IMR-90 (cell line): ENCODE measurements at regions not wholly inside any gene's neighbourhood (a gene's known extent, or its start where the extent isn't known, plus 50 kb on each side); places are given as distances from the start of the nearest gene placed in this dataset.

ENCODE experiments used
- ATAC-seq: fragments of 200-7000 bp; cut with Tn5 transposase; 2 replicates; pipeline ENCODE4 v1.9.1; 2020; ENCODE audit warnings: low read depth, mild to moderate bottlenecking, moderate library complexity
- BruUV-seq: library from RNA; stranded (reverse); fragments of 400-500 nt; replicated peaks from 2 replicates; lab custom pipeline; 2021; lab: Mats Ljungman, UMichigan
- CTCF ChIA-PET: fragments of 300-600 bp; formaldehyde crosslinking; extraction: SDS; loops from one replicate; lab custom pipeline; 2021; ENCODE audit warnings: antibody characterized with exemption; lab: Yijun Ruan, JAX
- POLR2A ChIA-PET: fragments of 300-600 bp; sonication (Branson Sonifier 250); formaldehyde crosslinking; loops from one replicate; lab custom pipeline; 2022; ENCODE audit warnings: antibody characterized with exemption; ENCODE audit not compliant: unreplicated experiment; lab: Charles Lee
- DNase-seq: peaks from one replicate; pipeline ENCODE4 v3.0.0; 2013
- H2AFZ ChIP-seq: replicated peaks from 2 replicates; pipeline ENCODE3; 2013; ENCODE audit warnings: low read length, mild to moderate bottlenecking; ENCODE audit not compliant: poor library complexity
- H2AK5ac ChIP-seq: 2 replicates; pipeline ENCODE4 v1.6.1; 2013; ENCODE audit warnings: low read depth, low read length, inconsistent platforms
- H2AK9ac ChIP-seq: replicated peaks from 2 replicates; pipeline ENCODE3; 2013; ENCODE audit warnings: mild to moderate bottlenecking, low read depth, low read length, moderate library complexity; ENCODE audit not compliant: poor library complexity
- H2BK120ac ChIP-seq: 2 replicates; pipeline ENCODE4 v1.6.1; 2013; ENCODE audit warnings: low read depth, low read length, inconsistent platforms
- H2BK15ac ChIP-seq: 3 replicates; pipeline ENCODE4 v1.6.1; 2013; ENCODE audit warnings: low read depth, low read length, inconsistent platforms
- H2BK20ac ChIP-seq: 2 replicates; pipeline ENCODE4 v1.6.1; 2013; ENCODE audit warnings: low read depth, mild to moderate bottlenecking, inconsistent platforms, low read length, moderate library complexity
- H2BK5ac ChIP-seq: 2 replicates; pipeline ENCODE4 v1.6.1; 2013; ENCODE audit warnings: mild to moderate bottlenecking, low read depth, low read length, inconsistent platforms; ENCODE audit not compliant: poor library complexity, severe bottlenecking
- H3K14ac ChIP-seq: replicated peaks from 2 replicates; pipeline ENCODE4 v1.6.1; 2013; ENCODE audit warnings: low read depth, low read length, inconsistent platforms
- H3K18ac ChIP-seq: 2 replicates; pipeline ENCODE4 v1.6.1; 2013; ENCODE audit warnings: low read depth, low read length, control low read depth
- H3K23ac ChIP-seq: 2 replicates; pipeline ENCODE4 v1.6.1; 2013; ENCODE audit warnings: low read depth, low read length, inconsistent platforms
- H3K27ac ChIP-seq: 2 replicates; pipeline ENCODE4 v1.5.1; 2013; ENCODE audit warnings: mild to moderate bottlenecking, control low read depth, low read length; ENCODE audit not compliant: insufficient read depth
- H3K27me3 ChIP-seq: 2 replicates; pipeline ENCODE4 v1.6.1; 2013; ENCODE audit warnings: low read length; ENCODE audit not compliant: control insufficient read depth, insufficient read depth
- H3K36me3 ChIP-seq: 2 replicates; pipeline ENCODE4 v1.6.1; 2013; ENCODE audit warnings: low read length, mixed read lengths; ENCODE audit not compliant: control insufficient read depth, insufficient read depth
- H3K4ac ChIP-seq: 2 replicates; pipeline ENCODE4 v1.6.1; 2013; ENCODE audit warnings: low read depth, low read length, inconsistent platforms
- H3K4me1 ChIP-seq: 2 replicates; pipeline ENCODE4 v1.6.1; 2013; ENCODE audit warnings: low read length, mixed read lengths; ENCODE audit not compliant: control insufficient read depth, insufficient read depth
- H3K4me2 ChIP-seq: 2 replicates; pipeline ENCODE4 v1.6.1; 2013; ENCODE audit warnings: low read depth, mild to moderate bottlenecking, control low read depth, low read length, moderate library complexity
- H3K4me3 ChIP-seq: 2 replicates; pipeline ENCODE4 v1.5.1; 2013; ENCODE audit warnings: low read depth, mild to moderate bottlenecking, control low read depth, low read length, moderate library complexity; ENCODE audit not compliant: insufficient read depth
- H3K56ac ChIP-seq: 2 replicates; pipeline ENCODE4 v1.6.1; 2013; ENCODE audit warnings: low read length, inconsistent platforms; ENCODE audit not compliant: insufficient read depth; ENCODE audit errors: extremely low read depth
- H3K79me1 ChIP-seq, 2 experiments: 2 replicates each; pipeline ENCODE4 v1.6.1; 2013; ENCODE audit warnings: low read length in 2 of 2, inconsistent platforms in 1 of 2, low read depth in 1 of 2
- H3K9ac ChIP-seq: 2 replicates; pipeline ENCODE4 v1.6.1; 2013; ENCODE audit warnings: low read depth, low read length, control low read depth
- H3K9me1 ChIP-seq: 2 replicates; pipeline ENCODE4 v1.6.1; 2013; ENCODE audit warnings: low read length, inconsistent platforms; ENCODE audit not compliant: insufficient read depth
- H3K9me3 ChIP-seq: 2 replicates; pipeline ENCODE4 v1.6.1; 2013; ENCODE audit warnings: low read length; ENCODE audit not compliant: control insufficient read depth, insufficient read depth
- H4K20me1 ChIP-seq: 2 replicates; pipeline ENCODE4 v1.6.1; 2013; ENCODE audit warnings: low read length, inconsistent platforms; ENCODE audit not compliant: insufficient read depth
- H4K5ac ChIP-seq: 2 replicates; pipeline ENCODE4 v1.6.1; 2013; ENCODE audit warnings: mild to moderate bottlenecking, low read depth, low read length, control low read depth
- H4K8ac ChIP-seq, 2 experiments: 2 replicates each; pipeline ENCODE4 v1.6.1; 2013; ENCODE audit warnings: low read depth in 2 of 2, low read length in 2 of 2, control low read depth in 1 of 2, inconsistent platforms in 1 of 2
- H4K91ac ChIP-seq: 2 replicates; pipeline ENCODE4 v1.6.1; 2013; ENCODE audit warnings: low read depth, low read length, inconsistent platforms; ENCODE audit not compliant: insufficient read depth
- BHLHE40 ChIP-seq: fragments of 150-350 bp; IDR thresholded peaks from 2 replicates; pipeline ENCODE4 v1.6.1; 2016; ENCODE audit warnings: mild to moderate bottlenecking, low read depth, low read length
- CEBPB ChIP-seq: IDR thresholded peaks from 2 replicates; pipeline ENCODE4 v1.6.1; 2012; ENCODE audit warnings: low read depth, low read length, improper control_type of control experiment
- CHD1 ChIP-seq: IDR thresholded peaks from 2 replicates; pipeline ENCODE4 v1.6.1; 2012; ENCODE audit warnings: low read depth, low read length, improper control_type of control experiment
- ELK1 ChIP-seq: fragments of 150-350 bp; IDR thresholded peaks from 2 replicates; pipeline ENCODE4 v1.6.1; 2016; ENCODE audit warnings: low read depth, mild to moderate bottlenecking, low read length, moderate library complexity, borderline replicate concordance
- MAFK ChIP-seq: IDR thresholded peaks from 2 replicates; pipeline ENCODE4 v1.6.1; 2012; ENCODE audit warnings: low read depth, low read length, improper control_type of control experiment
- MAZ ChIP-seq: IDR thresholded peaks from 2 replicates; pipeline ENCODE4 v1.6.1; 2012; ENCODE audit warnings: low read depth, mild to moderate bottlenecking, low read length, improper control_type of control experiment, moderate library complexity, borderline replicate concordance
- NFE2L2 ChIP-seq: fragments of 150-350 bp; IDR thresholded peaks from 2 replicates; pipeline ENCODE4 v1.6.1; 2016; ENCODE audit warnings: low read depth, mild to moderate bottlenecking, low read length
- POLR2A ChIP-seq: IDR thresholded peaks from 2 replicates; pipeline ENCODE4 v1.6.1; 2012; ENCODE audit warnings: mild to moderate bottlenecking, low read depth, low read length
- RAD21 ChIP-seq: IDR thresholded peaks from 2 replicates; pipeline ENCODE4 v1.6.1; 2012; ENCODE audit warnings: low read length, improper control_type of control experiment
- RCOR1 ChIP-seq: IDR thresholded peaks from 2 replicates; pipeline ENCODE4 v1.6.1; 2012; ENCODE audit warnings: mild to moderate bottlenecking, low read length, improper control_type of control experiment; ENCODE audit not compliant: insufficient replicate concordance
- RFX5 ChIP-seq: IDR thresholded peaks from 2 replicates; pipeline ENCODE4 v1.8.0; 2012; ENCODE audit warnings: low read depth, mild to moderate bottlenecking, low read length, moderate library complexity
- SMC3 ChIP-seq: fragments of 150-350 bp; IDR thresholded peaks from 2 replicates; pipeline ENCODE4 v1.6.1; 2016; ENCODE audit warnings: low read depth, mild to moderate bottlenecking, antibody characterized with exemption, low read length, moderate library complexity
- WGBS, 2 experiments: methylation state at CpG; one replicate each; pipeline versions ENCODE4 v1.1.5 to v1.1.7; 2013; ENCODE audit warnings: missing lambda C conversion rate in 2 of 2; ENCODE audit not compliant: insufficient read length in 1 of 2; ENCODE audit errors: extremely low coverage in 2 of 2; 5-methylcytosine and 5-hydroxymethylcytosine counted together
- dilution Hi-C: fragments of 300-500 bp; cut with HindIII; formaldehyde crosslinking; loops from one replicate; pipeline ENCODE4 v1.14.3; 2018; ENCODE audit warnings: low sequenced_read_pairs; ENCODE audit not compliant: unreplicated experiment
- in situ Hi-C: fragments of 300-500 bp; cut with MboI; formaldehyde crosslinking; loops from 3 replicates; pipeline ENCODE4 v1.14.3; 2019; ENCODE audit warnings: low sequenced_read_pairs, inconsistent platforms, mixed read lengths
- intact Hi-C: fragments of 100-400 bp; cut with micrococcal nuclease; formaldehyde crosslinking; loops from 2 replicates; pipeline ENCODE4 v1.10.0; 2022
- TF ChIP-seq, protein P1 (sequence below): conservative IDR thresholded peaks from 2 replicates; pipeline ENCODE4 v1.5.1; 2012; ENCODE audit warnings: mild to moderate bottlenecking, low read depth, low read length, improper control_type of control experiment
- TF ChIP-seq, protein P2 (sequence below): fragments of 150-350 bp; IDR thresholded peaks from 2 replicates; pipeline ENCODE4 v1.6.1; 2017; ENCODE audit warnings: mild to moderate bottlenecking, antibody characterized with exemption, low read length, low read depth

GRCh38 chr7:27459731-27460053, 203.0 kb downstream of the HIBADH start:
- Histone ChIP-seq H4K20me1 (no peaks in the 10 kb centered on the region), H3K56ac (no peak overlapping the region), H3K9me1 (no peaks in the 10 kb centered on the region), H3K4ac (no peak overlapping the region), H3K23ac (no peak overlapping the region), H2AK9ac (no peak overlapping the region), H2BK15ac (no peak overlapping the region), H3K9me3 (no peaks in the 10 kb centered on the region), H3K14ac (no peak overlapping the region), H2BK20ac (no peak overlapping the region), H3K4me3 (no peak overlapping the region), H4K8ac (no peak overlapping the region), H3K36me3 (no peaks in the 10 kb centered on the region), H3K18ac (no peak overlapping the region), H4K5ac (no peak overlapping the region), H3K4me1 (0 out of 2 replicates have a peak, but pooled peaks cover 2% of the 10 kb centered on the region), H3K27me3 (no peaks in the 10 kb centered on the region; the same call in 1 of the 2 replicates), H3K27ac (no peak overlapping the region), H3K79me1 (no peaks in the 10 kb centered on the region), H2BK5ac (no peak overlapping the region), H2AK5ac (no peak overlapping the region), H2BK120ac (no peak overlapping the region), H3K4me2 (no peak overlapping the region), H2AFZ (no peak overlapping the region), H4K91ac (no peak overlapping the region), H3K9ac (no peak overlapping the region)
- dilution Hi-C loops (no loop called here), in situ Hi-C loops (no loop called here), intact Hi-C loops (no loop called here)
- TF ChIP-seq RCOR1: no peak
- TF ChIP-seq CEBPB: no peak
- no peak for TF ChIP-seq BHLHE40
- TF ChIP-seq, protein P1, sequence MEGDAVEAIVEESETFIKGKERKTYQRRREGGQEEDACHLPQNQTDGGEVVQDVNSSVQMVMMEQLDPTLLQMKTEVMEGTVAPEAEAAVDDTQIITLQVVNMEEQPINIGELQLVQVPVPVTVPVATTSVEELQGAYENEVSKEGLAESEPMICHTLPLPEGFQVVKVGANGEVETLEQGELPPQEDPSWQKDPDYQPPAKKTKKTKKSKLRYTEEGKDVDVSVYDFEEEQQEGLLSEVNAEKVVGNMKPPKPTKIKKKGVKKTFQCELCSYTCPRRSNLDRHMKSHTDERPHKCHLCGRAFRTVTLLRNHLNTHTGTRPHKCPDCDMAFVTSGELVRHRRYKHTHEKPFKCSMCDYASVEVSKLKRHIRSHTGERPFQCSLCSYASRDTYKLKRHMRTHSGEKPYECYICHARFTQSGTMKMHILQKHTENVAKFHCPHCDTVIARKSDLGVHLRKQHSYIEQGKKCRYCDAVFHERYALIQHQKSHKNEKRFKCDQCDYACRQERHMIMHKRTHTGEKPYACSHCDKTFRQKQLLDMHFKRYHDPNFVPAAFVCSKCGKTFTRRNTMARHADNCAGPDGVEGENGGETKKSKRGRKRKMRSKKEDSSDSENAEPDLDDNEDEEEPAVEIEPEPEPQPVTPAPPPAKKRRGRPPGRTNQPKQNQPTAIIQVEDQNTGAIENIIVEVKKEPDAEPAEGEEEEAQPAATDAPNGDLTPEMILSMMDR: no peak
- no peak for TF ChIP-seq ELK1
- TF ChIP-seq MAZ: no peak
- no peak for TF ChIP-seq NFE2L2
- no peak for TF ChIP-seq RAD21
- TF ChIP-seq RFX5: no peak
- no peak for TF ChIP-seq POLR2A
- TF ChIP-seq CHD1: no peak
- TF ChIP-seq MAFK: no peak
- TF ChIP-seq SMC3: no peak
- TF ChIP-seq, protein P2, sequence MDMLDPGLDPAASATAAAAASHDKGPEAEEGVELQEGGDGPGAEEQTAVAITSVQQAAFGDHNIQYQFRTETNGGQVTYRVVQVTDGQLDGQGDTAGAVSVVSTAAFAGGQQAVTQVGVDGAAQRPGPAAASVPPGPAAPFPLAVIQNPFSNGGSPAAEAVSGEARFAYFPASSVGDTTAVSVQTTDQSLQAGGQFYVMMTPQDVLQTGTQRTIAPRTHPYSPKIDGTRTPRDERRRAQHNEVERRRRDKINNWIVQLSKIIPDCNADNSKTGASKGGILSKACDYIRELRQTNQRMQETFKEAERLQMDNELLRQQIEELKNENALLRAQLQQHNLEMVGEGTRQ: no peak
- ChIA-PET POLR2A (no interaction called here), CTCF (no interaction called here)
- DNase-seq (no peak), ATAC-seq (no peak)
- WGBS, 2 experiments: no CpG with 5 or more reads among the region's 2 CpGs
- BruUV-seq: no TSS peak
